ENCODE measurements at regions not wholly inside any gene's neighbourhood (a gene's known extent, or its start where the extent isn't known, plus 50 kb on each side); places are given as distances from the start of the nearest gene placed in this dataset.

DNA sequence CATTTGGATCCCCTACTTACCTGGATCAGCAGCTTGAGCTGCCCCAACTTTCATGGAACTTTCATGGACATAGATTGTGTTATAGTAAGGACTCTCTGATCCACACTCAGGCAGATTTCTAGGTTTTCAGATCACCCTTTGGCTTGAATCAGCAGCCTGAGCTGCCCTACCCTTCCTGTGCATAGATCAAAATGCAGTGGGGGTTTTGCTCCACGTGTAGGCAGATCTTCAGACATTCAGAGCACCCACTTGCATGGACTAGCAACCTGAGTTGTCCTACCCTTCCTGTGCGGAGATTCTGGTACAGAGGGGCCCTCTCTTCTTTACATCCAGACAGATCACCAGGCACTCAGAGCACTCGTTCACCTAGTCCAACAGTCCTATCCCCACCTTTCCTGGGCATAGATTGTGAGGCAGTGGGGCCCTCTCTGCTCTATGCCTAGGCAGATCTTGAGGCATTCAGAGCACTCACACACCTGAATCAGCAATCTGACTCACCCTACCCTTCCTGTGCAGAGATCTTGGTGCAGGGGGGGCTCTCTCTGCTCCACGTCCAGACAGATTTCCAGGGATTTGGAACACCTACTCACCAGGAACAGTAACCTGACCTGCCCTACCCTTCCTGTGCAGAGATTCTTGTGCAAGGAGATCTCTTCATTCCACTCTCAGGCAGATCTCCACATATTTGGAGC, 705.2 kb upstream of the NRSN1 start:
- Histone ChIP-seq H3K9me3 (ENCODE audit: insufficient read depth, low read length) (no peaks in the 10 kb centered on the region), H3K27me3 (ENCODE audit: low read depth, low read length) (no peaks in the 10 kb centered on the region), H3K79me2 (ENCODE audit: low read length) (no peaks in the 10 kb centered on the region), H3K4me2 (ENCODE audit: low read length) (no peak overlapping the region), H3K9ac (ENCODE audit: low read length) (no peak overlapping the region), H3K4me3 (ENCODE audit: low read length) (no peak overlapping the region), H3K4me1 (ENCODE audit: low read length) (peaks cover 14% of the 10 kb centered on the region), H4K20me1 (ENCODE audit: insufficient read depth, low read length) (no peaks in the 10 kb centered on the region), H3K27ac (ENCODE audit: low read length) (no peak overlapping the region), H2AFZ (ENCODE audit: low read depth, low read length) (no peak overlapping the region), H3K36me3 (replicated peaks; ENCODE audit: low read depth, low read length) (no peaks in the 10 kb centered on the region)
- TF ChIP-seq EZH2phosphoT487 (IDR thresholded peaks at IDR 0.05; ENCODE audit: low read depth) = no peak
- TF ChIP-seq CTCF (IDR thresholded peaks at IDR 0.05; ENCODE audit: low read depth, low read length) = no peak

DNA sequence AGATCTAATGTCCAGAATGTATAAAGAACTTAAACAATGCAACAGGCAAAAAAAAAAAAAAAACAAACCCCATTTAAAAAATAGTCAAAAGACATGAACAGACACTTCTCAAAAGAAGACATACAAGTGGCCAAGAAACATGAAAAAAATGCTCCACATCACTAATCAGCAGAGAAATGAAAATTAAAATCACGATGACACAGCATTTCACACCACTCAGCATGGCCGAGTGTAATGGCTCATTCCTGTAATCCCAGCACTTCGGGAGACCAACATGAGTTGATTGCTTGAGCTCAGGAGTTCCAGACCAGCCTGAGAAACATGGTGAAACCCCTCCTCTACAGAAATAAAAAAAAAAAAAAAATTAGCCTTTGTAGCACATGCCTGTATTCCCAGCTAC, 701.4 kb upstream of the NRSN1 start:
- Histone ChIP-seq H3K36me3 (replicated peaks; ENCODE audit: low read depth, low read length) (no peaks in the 10 kb centered on the region), H3K4me2 (ENCODE audit: low read length) (no peak overlapping the region), H4K20me1 (ENCODE audit: insufficient read depth, low read length) (no peaks in the 10 kb centered on the region), H3K9ac (ENCODE audit: low read length) (no peak overlapping the region), H3K4me3 (ENCODE audit: low read length) (no peak overlapping the region), H3K27ac (ENCODE audit: low read length) (no peak overlapping the region), H3K9me3 (ENCODE audit: insufficient read depth, low read length) (no peaks in the 10 kb centered on the region), H2AFZ (ENCODE audit: low read depth, low read length) (no peak overlapping the region), H3K4me1 (ENCODE audit: low read length) (no peaks in the 10 kb centered on the region), H3K27me3 (ENCODE audit: low read depth, low read length) (no peaks in the 10 kb centered on the region), H3K79me2 (ENCODE audit: low read length) (no peaks in the 10 kb centered on the region)
- TF ChIP-seq EZH2phosphoT487 (IDR thresholded peaks at IDR 0.05; ENCODE audit: low read depth) = no peak
- TF ChIP-seq CTCF (IDR thresholded peaks at IDR 0.05; ENCODE audit: low read depth, low read length) = no peak

DNA sequence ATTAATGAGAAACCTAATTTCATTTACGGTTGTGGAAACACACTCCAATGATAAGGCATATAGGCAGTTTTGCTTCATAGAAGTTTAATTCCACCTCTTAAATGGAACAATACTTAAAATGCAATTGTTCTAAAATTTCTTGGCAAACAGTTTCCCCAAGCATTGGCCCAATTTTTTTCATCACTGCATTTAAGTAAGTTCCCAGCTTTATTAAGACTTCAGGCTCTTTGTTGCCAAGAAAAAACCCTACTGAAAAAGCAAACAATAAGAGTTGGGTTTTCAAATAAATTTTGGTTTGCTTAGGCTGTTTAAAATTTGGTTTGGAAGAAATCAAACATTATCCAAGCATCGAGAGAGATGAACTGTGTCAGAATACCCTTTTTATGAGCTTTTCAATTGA, 690.9 kb upstream of the NRSN1 start:
- H3K4me2 ChIP-seq (ENCODE audit: low read length) = no peak overlapping the region
- TF ChIP-seq EZH2phosphoT487 (IDR thresholded peaks at IDR 0.05; ENCODE audit: low read depth) (no peak), CTCF (IDR thresholded peaks at IDR 0.05; ENCODE audit: low read depth, low read length) (no peak)
- no peaks in the 10 kb centered on the region for H3K36me3 ChIP-seq (replicated peaks; ENCODE audit: low read depth, low read length)
- no peak overlapping the region for H3K4me3 ChIP-seq (ENCODE audit: low read length)
- no peak overlapping the region for H3K9ac ChIP-seq (ENCODE audit: low read length)
- no peaks in the 10 kb centered on the region for H3K9me3 ChIP-seq (ENCODE audit: insufficient read depth, low read length)
- no peaks in the 10 kb centered on the region for H3K27me3 ChIP-seq (ENCODE audit: low read depth, low read length)
- no peaks in the 10 kb centered on the region for H3K79me2 ChIP-seq (ENCODE audit: low read length)
- H3K27ac ChIP-seq (ENCODE audit: low read length) = no peak overlapping the region
- no peak overlapping the region for H2AFZ ChIP-seq (ENCODE audit: low read depth, low read length)
- H4K20me1 ChIP-seq (ENCODE audit: insufficient read depth, low read length) = no peaks in the 10 kb centered on the region
- no peaks in the 10 kb centered on the region for H3K4me1 ChIP-seq (ENCODE audit: low read length)

- TF ChIP-seq EZH2phosphoT487 (IDR thresholded peaks at IDR 0.05; ENCODE audit: low read depth) = no peak
- no peak for TF ChIP-seq CTCF (IDR thresholded peaks at IDR 0.05; ENCODE audit: low read depth, low read length)
- no peaks in the 10 kb centered on the region for H3K27me3 ChIP-seq (ENCODE audit: low read depth, low read length)
- no peak overlapping the region for H3K4me3 ChIP-seq (ENCODE audit: low read length)
- H3K36me3 ChIP-seq (replicated peaks; ENCODE audit: low read depth, low read length) = no peaks in the 10 kb centered on the region
- H2AFZ ChIP-seq (ENCODE audit: low read depth, low read length) = no peak overlapping the region
- H3K4me2 ChIP-seq (ENCODE audit: low read length) = no peak overlapping the region
- H3K79me2 ChIP-seq (ENCODE audit: low read length) = no peaks in the 10 kb centered on the region
- H3K27ac ChIP-seq (ENCODE audit: low read length) = no peak overlapping the region
- H3K4me1 ChIP-seq (ENCODE audit: low read length) = no peaks in the 10 kb centered on the region
- no peaks in the 10 kb centered on the region for H4K20me1 ChIP-seq (ENCODE audit: insufficient read depth, low read length)
- no peaks in the 10 kb centered on the region for H3K9me3 ChIP-seq (ENCODE audit: insufficient read depth, low read length)
- no peak overlapping the region for H3K9ac ChIP-seq (ENCODE audit: low read length)
Measured at GRCh38 chr6:23435798-23436197, 690.2 kb upstream of the NRSN1 start.

All from OCI-LY3 (cell line).